ENCODE measurements at regions not wholly inside any gene's neighbourhood (a gene's known extent, or its start where the extent isn't known, plus 50 kb on each side); places are given as distances from the start of the nearest gene placed in this dataset.
"Not testable (repeated sequence)": the region's sequence is repeated elsewhere in the genome, so short reads cannot be mapped to it uniquely, and the experiment has no call there.

- intact Hi-C loops (cut with micrococcal nuclease): loop anchor here (5.0 kb wide), 1 partner anchor 77 kb away; no protein-coding TSS in a partner anchor
These were observed 113.4 kb downstream of the LHX2 start for GRCh38 chr9:124124729-124125650.

GRCh38 chr9:124125651-124125977 lies 114.0 kb downstream of the LHX2 start:
- intact Hi-C loops (cut with micrococcal nuclease): loop anchor here (5.0 kb wide), 1 partner anchor 77 kb away; no protein-coding TSS in a partner anchor

- intact Hi-C loops (cut with micrococcal nuclease): loop anchor here (1.0 to 5.0 kb wide), 5 partner anchors 75 to 410 kb away; partner anchors contain the start of gene NEK6
These were observed 115.4 kb downstream of the LHX2 start for GRCh38 chr9:124126648-124127646.

- intact Hi-C loops (cut with micrococcal nuclease): loop anchor here (5.0 kb wide), 1 partner anchor 74 kb away; no protein-coding TSS in a partner anchor
These were observed 117.1 kb downstream of the LHX2 start for GRCh38 chr9:124128568-124129166.

GRCh38 chr9:124130277-124131075 lies 118.9 kb downstream of the LHX2 start:
- intact Hi-C loops (cut with micrococcal nuclease): no loop called here

GRCh38 chr9:124131518-124131917 lies 120.0 kb downstream of the LHX2 start:
- intact Hi-C loops (cut with micrococcal nuclease): not testable (repeated sequence)

- intact Hi-C loops (cut with micrococcal nuclease): no loop called here
These were observed 121.1 kb downstream of the LHX2 start for GRCh38 chr9:124132671-124133147.

- intact Hi-C loops (cut with micrococcal nuclease): no loop called here
These were observed 122.2 kb downstream of the LHX2 start for GRCh38 chr9:124133727-124134126.

GRCh38 chr9:124134526-124134925 lies 123.0 kb downstream of the LHX2 start:
- intact Hi-C loops (cut with micrococcal nuclease): no loop called here

- intact Hi-C loops (cut with micrococcal nuclease): no loop called here
These were observed 121.9 kb upstream of the NEK6 start for GRCh38 chr9:124135813-124136365.

- intact Hi-C loops (cut with micrococcal nuclease): no loop called here
These were observed 120.5 kb upstream of the NEK6 start for GRCh38 chr9:124137009-124137943.

GRCh38 chr9:124137944-124138335 lies 119.8 kb upstream of the NEK6 start:
- intact Hi-C loops (cut with micrococcal nuclease): no loop called here

- intact Hi-C loops (cut with micrococcal nuclease): no loop called here
These were observed 118.7 kb upstream of the NEK6 start for GRCh38 chr9:124139001-124139400.

GRCh38 chr9:124140941-124141568 lies 116.7 kb upstream of the NEK6 start:
- intact Hi-C loops (cut with micrococcal nuclease): no loop called here

GRCh38 chr9:124144561-124145123 lies 113.1 kb upstream of the NEK6 start:
- intact Hi-C loops (cut with micrococcal nuclease): not testable (repeated sequence)

- intact Hi-C loops (cut with micrococcal nuclease): no loop called here
These were observed 111.7 kb upstream of the NEK6 start for GRCh38 chr9:124146031-124146561.

GRCh38 chr9:124149992-124150391 lies 107.8 kb upstream of the NEK6 start:
- intact Hi-C loops (cut with micrococcal nuclease): no loop called here

- intact Hi-C loops (cut with micrococcal nuclease): no loop called here
These were observed 93.9 kb upstream of the NEK6 start for GRCh38 chr9:124163760-124164255.

Data from T-helper 1 cell treated with Interleukin-12 subunit alpha and Interleukin-12 subunit beta and Interleukin-4 antibody, amounts not matched to agents 30 ng/mL and 1 ng/mL, for 36 hours (primary cell).